GM19025 (cell line): ENCODE measurements at regions not wholly inside any gene's neighbourhood (a gene's known extent, or its start where the extent isn't known, plus 50 kb on each side); places are given as distances from the start of the nearest gene placed in this dataset.

Experiments used
- ATAC-seq: cut with Tn5 transposase; IDR thresholded peaks from one replicate; pipeline ENCODE4 v1.9.1; 2021; ENCODE audit warnings: mild to moderate bottlenecking, low read depth, moderate library complexity; ENCODE audit not compliant: unreplicated experiment

- ATAC-seq, result no peak
Measured at GRCh38 chr6:157755746-157756411, 67.2 kb upstream of the SNX9 start.

GRCh38 chr6:157756708-157757429 is 66.2 kb upstream of the SNX9 start:
- no peak for ATAC-seq

- no peak for ATAC-seq
Measured at GRCh38 chr6:157757430-157758403, 65.3 kb upstream of the SNX9 start.

- no peak for ATAC-seq
Measured at GRCh38 chr6:157758516-157759023, 64.5 kb upstream of the SNX9 start.

- no peak for ATAC-seq
Measured at GRCh38 chr6:157759028-157759427, 64.0 kb upstream of the SNX9 start.

GRCh38 chr6:157760137-157760536 is 62.9 kb upstream of the SNX9 start:
- ATAC-seq, result no peak

- ATAC-seq, result peak; percentile 3
Measured at GRCh38 chr6:157760589-157761330, 62.3 kb upstream of the SNX9 start.

GRCh38 chr6:157761331-157761921 is 61.6 kb upstream of the SNX9 start:
- ATAC-seq, result peak; percentile 41

- no peak for ATAC-seq
Measured at GRCh38 chr6:157761926-157762325, 61.1 kb upstream of the SNX9 start.

- no peak for ATAC-seq
Measured at GRCh38 chr6:157762636-157763035, 60.4 kb upstream of the SNX9 start.

- ATAC-seq, result no peak
Measured at GRCh38 chr6:157763129-157763903, 59.7 kb upstream of the SNX9 start.

GRCh38 chr6:157763904-157764177 is 59.2 kb upstream of the SNX9 start:
- no peak for ATAC-seq

- peak; percentile 43 for ATAC-seq
Measured at GRCh38 chr6:157764178-157765068, 58.6 kb upstream of the SNX9 start.

- no peak for ATAC-seq
Measured at GRCh38 chr6:157766901-157767774, 55.9 kb upstream of the SNX9 start.

- ATAC-seq, result no peak
Measured at GRCh38 chr6:157767775-157768156, 55.3 kb upstream of the SNX9 start.

- ATAC-seq, result no peak
Measured at GRCh38 chr6:157768304-157768703, 54.7 kb upstream of the SNX9 start.

GRCh38 chr6:157768863-157769551 is 54.0 kb upstream of the SNX9 start:
- ATAC-seq, result no peak
